Stimulated activated CD8-positive, alpha-beta memory T cell treated with anti-CD3 and anti-CD28 coated beads, Interleukin-12 subunit alpha, Interleukin-12 subunit beta, amount 100 ng/mL, for 4 hours (primary cell): ENCODE measurements at regions not wholly inside any gene's neighbourhood (a gene's known extent, or its start where the extent isn't known, plus 50 kb on each side); places are given as distances from the start of the nearest gene placed in this dataset.

Experiments
- DNase-seq: peaks from one replicate; pipeline ENCODE4 v3.0.0-alpha.2; 2020; ENCODE audit warnings: low read depth

- DNase-seq, result no peak
These were observed 296.8 kb upstream of the MKI67 start for GRCh38 chr10:128422999-128423398.

GRCh38 chr10:128429321-128429720, 303.1 kb upstream of the MKI67 start:
- DNase-seq, result no peak

- DNase-seq, result no peak
These were observed 303.8 kb upstream of the MKI67 start for GRCh38 chr10:128429835-128430513.

GRCh38 chr10:128431083-128431482, 304.9 kb upstream of the MKI67 start:
- DNase-seq, result no peak

GRCh38 chr10:128431506-128431905, 305.3 kb upstream of the MKI67 start:
- DNase-seq, result no peak

- no peak for DNase-seq
These were observed 305.8 kb upstream of the MKI67 start for GRCh38 chr10:128432011-128432410.

GRCh38 chr10:128432423-128432822, 306.2 kb upstream of the MKI67 start:
- no peak for DNase-seq

- DNase-seq, result no peak
These were observed 309.6 kb upstream of the MKI67 start for GRCh38 chr10:128435811-128436210.

- no peak for DNase-seq
These were observed 311.6 kb upstream of the MKI67 start for GRCh38 chr10:128437786-128438345.

- no peak for DNase-seq
These were observed 312.3 kb upstream of the MKI67 start for GRCh38 chr10:128438417-128439063.

GRCh38 chr10:128440513-128441160, 314.4 kb upstream of the MKI67 start:
- no peak for DNase-seq

- DNase-seq, result no peak
These were observed 317.8 kb upstream of the MKI67 start for GRCh38 chr10:128443925-128444518.

- DNase-seq, result no peak
These were observed 322.6 kb upstream of the MKI67 start for GRCh38 chr10:128448796-128449195.

GRCh38 chr10:128451879-128452278, 325.7 kb upstream of the MKI67 start:
- DNase-seq, result no peak

GRCh38 chr10:128456271-128456670, 330.0 kb upstream of the MKI67 start:
- no peak for DNase-seq

- DNase-seq, result no peak
These were observed 330.9 kb upstream of the MKI67 start for GRCh38 chr10:128457136-128457535.

- DNase-seq, result no peak
These were observed 335.8 kb upstream of the MKI67 start for GRCh38 chr10:128461991-128462390.

GRCh38 chr10:128462844-128463243, 336.6 kb upstream of the MKI67 start:
- DNase-seq, result no peak

- DNase-seq, result no peak
These were observed 338.0 kb upstream of the MKI67 start for GRCh38 chr10:128463991-128464760.

GRCh38 chr10:128465697-128466096, 339.5 kb upstream of the MKI67 start:
- no peak for DNase-seq

- no peak for DNase-seq
These were observed 340.7 kb upstream of the MKI67 start for GRCh38 chr10:128466831-128467371.

GRCh38 chr10:128468462-128468861, 342.2 kb upstream of the MKI67 start:
- DNase-seq, result no peak
